Inflammatory macrophage treated with lipopolysaccharide for 4 hours (primary cell): ENCODE measurements at regions not wholly inside any gene's neighbourhood (a gene's known extent, or its start where the extent isn't known, plus 50 kb on each side); places are given as distances from the start of the nearest gene placed in this dataset.
A peak's percentile ranks its signal among the peaks of the same experiment; 100 is the strongest.
"Not testable (repeated sequence)": the region's sequence is repeated elsewhere in the genome, so short reads cannot be mapped to it uniquely, and the experiment has no call there.

Experiments
- DNase-seq: peaks from one replicate; pipeline ENCODE4 v3.0.0-alpha.2; 2020

DNA sequence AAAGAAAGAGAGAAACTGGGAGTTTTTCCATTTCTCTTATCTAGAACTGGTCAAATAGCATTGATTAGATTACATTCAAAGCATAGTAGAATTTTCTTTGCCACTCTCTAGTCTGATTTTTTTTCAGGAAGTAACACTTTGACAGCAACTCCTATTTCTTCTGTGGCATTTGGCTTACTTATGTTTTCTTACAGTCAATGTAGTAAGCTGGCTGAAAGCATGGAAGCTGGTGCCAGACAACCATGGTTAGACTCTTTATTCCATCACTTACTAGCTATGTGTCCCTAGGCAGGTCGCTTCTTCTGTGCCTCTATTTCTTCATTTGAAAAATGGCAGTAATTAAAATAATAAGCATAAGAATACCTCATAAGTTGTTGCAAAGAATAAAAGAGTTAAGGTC lies 54.2 kb upstream of the OPRM1 start:
- DNase-seq, result no peak

- no peak for DNase-seq
These were observed 58.9 kb upstream of the OPRM1 start for GRCh38 chr6:153980171-153980570.

GRCh38 chr6:153978911-153979548 lies 60.0 kb upstream of the OPRM1 start:
- not testable (repeated sequence) for DNase-seq

DNA sequence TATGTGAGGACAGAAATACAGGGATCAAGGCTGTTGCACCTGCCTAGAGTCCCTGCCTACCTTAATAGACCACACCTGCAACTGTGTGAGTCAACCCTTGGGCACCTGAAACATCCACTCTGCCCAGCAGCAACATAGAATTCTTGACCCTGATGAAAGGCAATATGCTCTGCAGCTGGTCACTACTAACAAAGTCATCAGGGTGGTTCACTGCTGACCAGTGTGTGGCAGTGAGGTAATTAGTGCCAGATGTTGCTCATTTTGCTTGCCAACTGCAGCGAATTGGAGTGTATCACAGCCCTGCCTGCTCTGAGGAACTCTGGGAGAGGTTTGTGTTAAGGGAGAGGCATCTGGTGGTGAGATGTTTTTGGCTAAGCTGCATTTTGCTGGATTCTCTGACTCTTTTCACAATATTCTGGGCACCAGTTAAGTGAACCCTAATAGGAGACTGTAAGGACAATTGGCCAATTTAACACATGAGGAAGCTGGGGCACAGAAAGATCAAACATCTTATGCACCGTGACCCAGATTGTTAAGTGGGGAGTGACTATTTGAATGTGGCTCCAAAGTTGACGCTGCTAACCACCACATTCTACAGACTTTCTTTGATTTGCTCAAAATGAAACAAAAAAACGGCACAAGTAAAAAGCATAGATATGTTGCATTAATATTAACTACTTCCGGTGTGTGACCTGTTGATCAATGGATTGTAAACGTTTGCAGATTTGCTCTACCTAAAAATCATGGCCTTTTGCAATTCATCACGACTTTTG lies 61.9 kb upstream of the OPRM1 start:
- DNase-seq, result no peak

- DNase-seq, result no peak
These were observed 73.0 kb upstream of the OPRM1 start for GRCh38 chr6:153966001-153966400.

- DNase-seq, result no peak
These were observed 75.7 kb upstream of the OPRM1 start for GRCh38 chr6:153963352-153963751.

GRCh38 chr6:153962555-153962954 lies 76.5 kb upstream of the OPRM1 start:
- no peak for DNase-seq

- no peak for DNase-seq
These were observed 78.3 kb upstream of the OPRM1 start for GRCh38 chr6:153960741-153961140.

DNA sequence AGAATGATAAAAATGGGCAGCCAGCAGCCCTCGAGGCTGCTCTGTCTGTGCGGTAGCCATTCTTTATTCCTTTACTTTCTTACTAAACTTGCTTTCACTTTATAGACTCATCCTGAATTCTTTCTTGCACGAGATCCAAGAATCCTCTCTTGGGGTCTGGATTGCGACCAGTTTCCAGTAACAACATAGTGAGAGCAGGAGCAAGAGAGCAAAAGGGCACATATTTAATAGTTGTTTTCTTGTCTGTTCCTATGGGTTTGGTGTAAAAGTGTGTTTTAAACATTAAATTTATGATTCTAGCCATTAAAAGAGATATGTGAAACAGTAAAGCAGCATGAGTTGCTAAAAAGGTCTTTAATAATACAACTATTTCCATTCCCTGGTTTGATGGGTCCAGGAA lies 78.8 kb upstream of the OPRM1 start:
- no peak for DNase-seq

DNA sequence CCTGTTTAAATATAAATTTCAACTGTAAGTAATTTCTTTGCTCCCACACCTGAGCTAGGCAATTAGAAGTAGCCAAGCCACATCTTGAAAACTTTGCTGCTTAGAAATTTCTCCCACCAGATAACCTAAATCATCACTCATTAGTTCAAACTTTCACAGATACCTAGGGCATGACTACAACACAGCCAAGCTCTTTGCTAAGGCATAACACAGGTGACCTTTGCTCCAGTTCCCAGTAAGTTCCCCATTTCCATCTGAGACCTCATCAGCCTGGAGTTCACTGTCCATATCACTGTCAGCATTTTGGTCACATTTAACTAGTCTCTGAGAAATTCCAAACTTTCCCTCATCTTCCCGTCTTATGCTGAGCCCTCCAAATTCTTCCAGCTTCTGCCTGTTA lies 79.8 kb upstream of the OPRM1 start:
- peak; percentile 37 for DNase-seq

DNA sequence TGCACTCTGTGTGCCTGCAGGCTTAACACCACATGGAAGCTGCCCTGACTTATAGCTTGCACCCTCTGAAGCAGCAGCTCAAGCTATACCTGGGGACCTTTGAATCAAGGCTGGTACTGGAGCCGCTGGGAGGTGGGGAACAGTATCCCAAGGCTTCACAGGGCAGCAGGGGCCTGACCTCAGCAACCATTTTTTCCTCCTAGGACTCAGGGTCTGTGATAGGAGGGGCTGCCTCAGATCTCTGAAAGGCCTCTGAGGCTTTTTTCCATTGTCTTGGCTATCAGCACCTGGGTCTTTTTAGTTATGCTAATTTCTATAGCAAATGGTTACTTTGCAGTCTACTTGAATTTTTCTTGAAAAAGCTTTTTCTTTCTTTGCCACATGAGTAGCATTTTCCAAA lies 80.2 kb upstream of the OPRM1 start:
- DNase-seq, result no peak

DNA sequence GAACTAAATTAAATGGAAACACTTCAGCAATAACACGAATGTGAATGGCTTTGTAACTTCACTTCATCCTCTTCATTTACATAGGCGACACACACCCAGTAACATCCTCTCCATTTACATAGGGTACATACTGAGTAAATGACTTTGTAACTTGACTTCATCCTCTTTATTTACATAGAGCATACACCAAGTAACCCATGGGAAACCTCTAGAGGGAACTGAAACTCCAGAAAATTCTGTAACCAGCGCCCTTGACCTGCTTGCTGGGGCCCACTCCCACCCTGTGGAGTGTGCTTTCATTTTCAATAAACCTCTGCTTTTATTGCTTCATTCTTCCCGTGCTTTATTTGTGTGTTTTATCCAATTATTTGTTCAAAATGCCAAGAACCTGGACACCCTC lies 81.6 kb upstream of the OPRM1 start:
- DNase-seq, result peak; percentile 90

GRCh38 chr6:153956808-153957207 lies 82.2 kb upstream of the OPRM1 start:
- DNase-seq, result peak; percentile 82

- DNase-seq, result no peak
These were observed 89.4 kb upstream of the OPRM1 start for GRCh38 chr6:153949616-153950015.

DNA sequence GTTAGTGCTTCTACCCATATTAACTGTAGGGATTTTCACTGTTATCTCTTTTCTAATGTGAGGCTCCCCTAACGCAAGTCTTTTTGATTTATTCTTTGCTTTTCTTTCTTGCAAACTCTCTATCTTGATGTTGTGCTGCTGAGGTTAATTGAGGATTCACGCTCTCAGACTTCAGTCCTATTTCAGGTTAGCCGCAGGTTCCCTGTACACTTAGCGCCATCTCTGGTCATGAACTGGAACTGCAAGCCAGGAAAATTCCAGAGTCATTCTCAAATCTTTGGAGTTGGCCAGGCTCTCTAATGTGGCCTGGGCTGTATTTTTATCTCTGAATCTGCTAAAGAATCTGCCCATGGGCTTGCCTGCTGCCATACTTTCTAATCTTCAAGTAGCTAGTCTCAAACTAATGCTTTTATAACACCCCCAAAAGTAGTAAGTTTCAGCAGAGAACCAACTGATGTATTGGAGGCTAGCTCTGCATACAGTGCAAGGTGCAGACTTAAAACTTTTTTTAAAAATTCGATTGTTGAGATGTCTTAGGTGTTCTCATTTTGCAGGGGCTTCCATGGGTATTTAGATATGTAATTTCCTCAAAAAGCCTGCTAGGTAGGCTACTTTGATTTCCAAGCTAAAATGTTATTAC lies 91.1 kb upstream of the OPRM1 start:
- peak; percentile 19 for DNase-seq

- no peak for DNase-seq
These were observed 94.8 kb upstream of the OPRM1 start for GRCh38 chr6:153944201-153944600.

DNA sequence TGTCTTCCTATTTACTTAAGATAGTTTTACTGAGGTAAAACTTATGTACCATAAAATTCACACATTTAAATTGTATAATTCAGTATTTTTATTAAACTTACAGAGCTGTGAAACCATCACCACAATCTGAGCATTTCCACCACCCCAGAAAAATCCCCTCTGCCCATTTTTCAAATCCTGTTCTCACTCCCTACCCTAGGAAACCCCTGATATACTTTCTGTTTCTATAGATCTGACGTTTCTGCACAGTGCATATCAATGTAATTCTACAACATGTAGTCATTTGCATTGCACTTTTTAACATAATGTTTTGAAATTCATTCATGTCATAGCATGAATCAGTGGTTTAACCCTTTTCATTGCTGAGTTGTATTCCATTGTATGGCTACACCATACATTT lies 96.7 kb upstream of the OPRM1 start:
- peak; percentile 24 for DNase-seq

GRCh38 chr6:153941768-153942167 lies 97.3 kb upstream of the OPRM1 start:
- no peak for DNase-seq

GRCh38 chr6:153938876-153939275 lies 100.2 kb upstream of the OPRM1 start:
- DNase-seq, result no peak

GRCh38 chr6:153931431-153931830 lies 107.6 kb upstream of the OPRM1 start:
- no peak for DNase-seq

DNA sequence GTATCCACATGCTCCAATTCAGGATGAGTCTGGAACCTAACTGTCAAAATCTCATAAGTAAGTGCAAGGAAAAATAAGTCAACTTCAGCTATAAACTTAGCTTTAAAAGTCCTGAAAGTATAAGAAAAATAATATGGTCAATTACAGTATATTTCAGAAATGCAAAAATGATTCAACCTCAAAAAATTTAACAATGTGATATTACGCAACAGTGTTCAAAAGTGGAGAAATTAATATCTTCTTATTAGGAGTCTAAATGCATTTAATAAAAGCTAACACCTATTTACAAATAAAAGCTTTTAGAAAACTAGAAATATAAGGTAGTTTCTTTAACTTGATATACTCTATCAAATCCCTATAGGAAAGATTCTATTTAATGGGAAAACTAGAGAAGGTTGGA lies 111.2 kb upstream of the OPRM1 start:
- no peak for DNase-seq

GRCh38 chr6:153898360-153899059 lies 140.5 kb upstream of the OPRM1 start:
- DNase-seq, result no peak

- DNase-seq, result no peak
These were observed 156.6 kb upstream of the OPRM1 start for GRCh38 chr6:153882411-153882810.

GRCh38 chr6:153873541-153873940 lies 165.5 kb upstream of the OPRM1 start:
- no peak for DNase-seq
